ENCODE measurements at regions not wholly inside any gene's neighbourhood (a gene's known extent, or its start where the extent isn't known, plus 50 kb on each side); places are given as distances from the start of the nearest gene placed in this dataset.

DNA sequence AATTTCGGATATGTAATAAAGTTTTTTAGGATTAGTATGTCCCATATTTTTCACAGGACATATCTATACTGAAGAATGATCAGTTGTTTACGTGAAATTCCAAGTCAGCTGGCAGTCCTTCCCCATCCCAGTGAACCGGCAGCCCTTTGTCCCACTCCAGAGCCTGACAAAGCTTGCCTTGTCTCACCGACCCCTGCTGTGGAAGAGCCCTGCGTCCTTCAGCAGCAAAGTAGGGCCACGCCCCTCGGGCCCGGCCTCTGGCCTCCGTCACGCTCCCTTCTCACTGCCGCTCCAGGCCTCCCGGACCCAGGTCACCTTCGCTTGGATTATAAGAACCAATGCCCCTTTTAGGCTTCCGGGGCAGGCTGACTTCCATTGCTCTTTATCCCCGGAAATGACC lies 89.8 kb upstream of the TGIF1 start:
- H3K27me3 ChIP-seq (ENCODE audit: insufficient read depth, low read depth, severe bottlenecking), result no peaks in the 10 kb centered on the region
- DNase-seq, result no peak
- H3K27ac ChIP-seq, result no peak overlapping the region
- no peaks in the 10 kb centered on the region for H3K36me3 ChIP-seq
- no peaks in the 10 kb centered on the region for H3K9me3 ChIP-seq (ENCODE audit: severe bottlenecking)
- TF ChIP-seq, protein P1, sequence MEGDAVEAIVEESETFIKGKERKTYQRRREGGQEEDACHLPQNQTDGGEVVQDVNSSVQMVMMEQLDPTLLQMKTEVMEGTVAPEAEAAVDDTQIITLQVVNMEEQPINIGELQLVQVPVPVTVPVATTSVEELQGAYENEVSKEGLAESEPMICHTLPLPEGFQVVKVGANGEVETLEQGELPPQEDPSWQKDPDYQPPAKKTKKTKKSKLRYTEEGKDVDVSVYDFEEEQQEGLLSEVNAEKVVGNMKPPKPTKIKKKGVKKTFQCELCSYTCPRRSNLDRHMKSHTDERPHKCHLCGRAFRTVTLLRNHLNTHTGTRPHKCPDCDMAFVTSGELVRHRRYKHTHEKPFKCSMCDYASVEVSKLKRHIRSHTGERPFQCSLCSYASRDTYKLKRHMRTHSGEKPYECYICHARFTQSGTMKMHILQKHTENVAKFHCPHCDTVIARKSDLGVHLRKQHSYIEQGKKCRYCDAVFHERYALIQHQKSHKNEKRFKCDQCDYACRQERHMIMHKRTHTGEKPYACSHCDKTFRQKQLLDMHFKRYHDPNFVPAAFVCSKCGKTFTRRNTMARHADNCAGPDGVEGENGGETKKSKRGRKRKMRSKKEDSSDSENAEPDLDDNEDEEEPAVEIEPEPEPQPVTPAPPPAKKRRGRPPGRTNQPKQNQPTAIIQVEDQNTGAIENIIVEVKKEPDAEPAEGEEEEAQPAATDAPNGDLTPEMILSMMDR (IDR thresholded peaks at IDR 0.05; ENCODE audit: low read depth, low read length), result no peak
- H3K4me3 ChIP-seq (ENCODE audit: low read depth, low read length), result no peak overlapping the region

DNA sequence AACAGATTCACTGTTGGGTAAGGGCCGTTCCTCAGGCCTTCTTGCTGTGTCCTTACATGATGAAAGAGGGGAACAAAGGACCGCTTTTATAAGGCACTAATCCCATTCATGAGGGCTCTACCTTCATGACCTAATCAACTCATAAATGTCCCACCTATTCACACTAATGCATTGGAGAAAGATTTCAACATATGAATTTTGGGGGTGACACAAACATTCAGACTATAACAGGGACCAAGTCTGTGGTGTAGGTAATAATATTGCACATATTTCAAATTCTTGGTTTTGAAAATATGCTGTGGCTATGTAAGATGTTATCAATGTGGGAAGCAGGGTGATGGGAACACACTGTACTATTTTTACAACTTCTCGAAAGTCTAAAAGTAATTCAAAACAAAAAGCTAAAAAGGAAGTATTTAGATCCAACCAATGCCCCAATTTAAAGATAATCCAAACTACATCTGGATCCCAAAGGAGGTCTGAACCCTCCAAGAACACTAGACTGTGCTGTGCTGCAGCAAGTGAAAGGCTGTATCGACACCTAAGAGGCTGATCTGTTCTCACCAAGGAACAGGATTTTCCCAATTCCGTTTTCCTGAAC lies 82.4 kb upstream of the TGIF1 start:
- no peak overlapping the region for H3K4me3 ChIP-seq (ENCODE audit: low read depth, low read length)
- no peak for DNase-seq

DNA sequence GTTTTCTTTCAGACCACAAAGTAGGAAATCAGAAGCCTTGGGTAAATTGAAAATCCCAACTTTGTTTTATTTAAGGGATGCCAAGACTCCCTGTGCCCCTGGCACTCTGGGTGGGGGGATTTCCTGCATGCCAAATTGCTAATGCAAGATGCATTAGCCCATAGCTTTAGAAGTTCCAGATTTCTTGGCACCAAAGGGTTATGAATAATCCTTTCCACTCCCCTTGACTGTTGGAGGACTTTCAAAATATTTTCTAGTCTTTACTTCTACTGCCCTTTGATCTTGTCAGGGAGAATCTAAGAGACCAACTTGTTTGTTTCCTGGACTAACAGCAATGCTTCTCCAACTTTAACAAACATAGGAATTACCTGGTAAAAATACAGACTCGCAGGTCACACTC lies 81.8 kb upstream of the TGIF1 start:
- TF ChIP-seq, protein P1 (IDR thresholded peaks at IDR 0.05; ENCODE audit: low read depth, low read length), result no peak
- no peak overlapping the region for H3K27ac ChIP-seq
- DNase-seq, result no peak

More for the DNA sequence above, 82.4 kb upstream of the TGIF1 start:
- Histone ChIP-seq H3K9me3 (ENCODE audit: severe bottlenecking) (no peaks in the 10 kb centered on the region), H3K27me3 (ENCODE audit: insufficient read depth, low read depth, severe bottlenecking) (no peaks in the 10 kb centered on the region), H3K27ac (no peak overlapping the region), H3K36me3 (no peaks in the 10 kb centered on the region)
- TF ChIP-seq, protein P1 (IDR thresholded peaks at IDR 0.05; ENCODE audit: low read depth, low read length), result no peak

DNA sequence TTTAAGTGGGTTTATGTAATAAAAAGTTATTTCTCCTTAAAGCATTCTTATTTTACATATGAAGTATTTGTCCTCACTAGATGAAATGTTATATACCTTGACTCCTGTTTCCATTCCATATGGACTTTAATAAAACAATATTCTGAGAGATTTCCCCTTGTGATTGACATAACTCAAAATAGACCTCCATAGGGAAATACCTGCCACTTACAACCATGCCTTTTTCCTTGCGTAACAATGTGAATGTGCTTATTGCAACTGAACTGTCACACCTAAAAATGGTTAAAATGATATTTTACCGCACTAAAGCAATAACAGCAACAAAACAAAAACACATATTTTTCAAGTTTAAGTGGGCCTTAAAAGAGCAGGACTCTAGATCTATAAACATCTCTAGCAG lies 70.3 kb upstream of the TGIF1 start:
- no peak overlapping the region for H3K27ac ChIP-seq
- no peaks in the 10 kb centered on the region for H3K36me3 ChIP-seq

More for the DNA sequence above, 81.8 kb upstream of the TGIF1 start:
- Histone ChIP-seq H3K9me3 (ENCODE audit: severe bottlenecking) (no peaks in the 10 kb centered on the region), H3K36me3 (no peaks in the 10 kb centered on the region), H3K4me3 (ENCODE audit: low read depth, low read length) (no peak overlapping the region), H3K27me3 (ENCODE audit: insufficient read depth, low read depth, severe bottlenecking) (no peaks in the 10 kb centered on the region)

DNA sequence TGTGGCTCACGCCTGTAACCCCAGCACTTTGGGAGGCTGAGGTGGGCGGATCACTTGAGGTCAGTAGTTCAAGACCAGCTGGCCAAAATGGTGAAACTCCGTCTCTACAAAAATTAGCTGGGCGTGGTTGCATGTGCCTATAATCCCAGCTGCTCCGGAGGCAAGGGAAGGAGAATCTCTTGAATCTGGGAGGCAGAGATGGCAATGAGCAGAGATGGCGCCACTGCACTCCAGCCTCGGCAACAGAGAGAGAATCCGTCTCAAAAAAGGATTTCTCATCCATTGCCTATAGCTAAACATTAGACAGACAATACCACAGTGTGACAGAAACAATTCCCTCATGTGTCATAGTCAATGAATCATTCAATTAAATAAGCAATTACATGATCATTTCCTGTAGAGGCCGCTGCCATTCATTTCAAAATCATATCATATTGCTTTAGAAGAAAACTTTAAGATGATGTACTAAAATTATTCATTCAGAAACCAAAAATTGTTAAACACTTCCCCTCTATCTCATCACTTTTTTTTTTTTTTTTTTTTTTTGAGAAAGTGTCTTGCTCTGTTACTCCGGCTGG lies 69.5 kb upstream of the TGIF1 start:
- DNase-seq, result peak; percentile 29
- no peak overlapping the region for H3K4me3 ChIP-seq (ENCODE audit: low read depth, low read length)
- no peaks in the 10 kb centered on the region for H3K27me3 ChIP-seq (ENCODE audit: insufficient read depth, low read depth, severe bottlenecking)
- H3K9me3 ChIP-seq (ENCODE audit: severe bottlenecking), result peaks cover 3% of the 10 kb centered on the region
- TF ChIP-seq, protein P1 (IDR thresholded peaks at IDR 0.05; ENCODE audit: low read depth, low read length), result 0 out of 2 replicates have a peak, but pooled peaks have one; percentile 28
- H3K27ac ChIP-seq, result no peak overlapping the region
- H3K36me3 ChIP-seq, result no peaks in the 10 kb centered on the region

More for the DNA sequence above, 70.3 kb upstream of the TGIF1 start:
- no peak overlapping the region for H3K4me3 ChIP-seq (ENCODE audit: low read depth, low read length)
- no peaks in the 10 kb centered on the region for H3K27me3 ChIP-seq (ENCODE audit: insufficient read depth, low read depth, severe bottlenecking)
- TF ChIP-seq, protein P1 (IDR thresholded peaks at IDR 0.05; ENCODE audit: low read depth, low read length), result no peak
- no peak for DNase-seq
- H3K9me3 ChIP-seq (ENCODE audit: severe bottlenecking), result peaks cover 3% of the 10 kb centered on the region

Measured in WERI-Rb-1 (cell line).